Subcutaneous abdominal adipose tissue (tissue), 5 donors: ENCODE measurements at regions not wholly inside any gene's neighbourhood (a gene's known extent, or its start where the extent isn't known, plus 50 kb on each side); places are given as distances from the start of the nearest gene placed in this dataset.

Experiments
- H3K27ac ChIP-seq: one replicate; pipeline ENCODE4 v1.7.0; 2013; ENCODE audit warnings: low read depth, mild to moderate bottlenecking, inconsistent platforms, low read length, moderate library complexity
- H3K27me3 ChIP-seq, 5 donors: one replicate each; pipeline ENCODE4 v1.7.0; 2013; ENCODE audit warnings: low read length in 5 of 5, inconsistent platforms in 1 of 5; ENCODE audit not compliant: control insufficient read depth in 5 of 5, insufficient read depth in 4 of 5
- H3K36me3 ChIP-seq, 5 donors: one replicate each; pipeline ENCODE4 v1.7.0; 2013; ENCODE audit warnings: low read length in 5 of 5; ENCODE audit not compliant: control insufficient read depth in 5 of 5, insufficient read depth in 5 of 5
- H3K4me1 ChIP-seq, 5 donors: one replicate each; pipeline ENCODE4 v1.7.0; 2013; ENCODE audit warnings: low read length in 5 of 5, mild to moderate bottlenecking in 3 of 5, moderate library complexity in 1 of 5; ENCODE audit not compliant: control insufficient read depth in 5 of 5, insufficient read depth in 5 of 5
- H3K4me3 ChIP-seq, 5 donors: one replicate each; pipeline ENCODE4 v1.7.0; 2013; ENCODE audit warnings: low read length in 5 of 5, low read depth in 1 of 5
- H3K9ac ChIP-seq, 5 donors: one replicate each; pipeline ENCODE4 v1.7.0; 2013; ENCODE audit warnings: low read length in 5 of 5, mild to moderate bottlenecking in 4 of 5, moderate library complexity in 3 of 5
- H3K9me3 ChIP-seq, 5 donors: one replicate each; pipeline ENCODE4 v1.7.0; 2013; ENCODE audit warnings: low read length in 5 of 5; ENCODE audit not compliant: control insufficient read depth in 5 of 5
- donor health status: healthy.
- donor health status: healthy.
- donor health status: healthy.
- donor health status: healthy.
- donor health status: healthy.

DNA sequence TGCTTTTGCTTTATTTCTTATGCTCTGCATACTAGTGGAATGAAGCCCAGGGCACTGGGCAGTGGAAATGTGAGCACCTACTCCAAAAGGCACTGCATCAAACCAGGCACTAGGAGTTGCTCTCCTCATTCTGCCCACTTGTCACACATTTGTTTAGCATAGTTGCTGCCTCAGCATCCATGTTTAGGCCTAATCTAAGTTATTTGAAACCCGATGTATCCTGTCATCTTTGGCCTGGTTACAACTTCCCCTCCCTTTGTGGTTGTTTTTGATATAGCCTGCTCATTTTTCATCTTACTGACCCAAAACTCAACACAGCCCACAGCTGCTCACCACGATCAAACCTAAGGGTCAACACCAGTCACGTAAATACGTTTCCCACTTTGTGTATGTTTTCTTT is 82.2 kb upstream of the SELENOK start:
- Histone ChIP-seq H3K27me3 (peaks cover 0 to 3% (median 0%) of the 10 kb centered on the region in 5 donors), H3K9me3 (peaks cover 6 to 39% (median 34%) of the 10 kb centered on the region in 5 donors), H3K4me1 (no peaks in the 10 kb centered on the region)

DNA sequence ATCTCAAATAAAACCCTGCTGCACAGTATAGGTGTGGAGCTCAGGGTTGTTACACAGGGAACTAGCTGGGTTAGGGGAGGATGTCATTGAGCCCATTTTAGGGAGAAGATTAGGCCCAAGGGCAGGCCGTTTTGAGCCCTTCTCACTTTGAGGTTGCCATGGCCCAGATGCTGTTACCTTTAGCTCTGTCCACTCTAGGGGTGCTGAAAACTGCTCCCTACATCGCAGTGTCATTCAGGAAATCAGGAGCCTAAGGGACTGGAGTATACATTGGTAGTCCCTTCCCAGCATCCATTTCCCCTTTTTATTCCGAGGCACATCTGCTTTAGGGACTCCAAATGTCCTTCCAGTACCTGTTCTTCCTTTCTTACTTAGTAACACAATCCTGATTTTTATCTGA is 79.0 kb upstream of the SELENOK start:
- Histone ChIP-seq H3K9ac (no peak overlapping the region), H3K9me3 (peaks cover 6 to 49% (median 39%) of the 10 kb centered on the region in 5 donors), H3K27me3 (no peaks in the 10 kb centered on the region), H3K4me1 (no peaks in the 10 kb centered on the region), H3K36me3 (no peaks in the 10 kb centered on the region), H3K4me3 (no peak overlapping the region), H3K27ac (no peak overlapping the region)

More for the DNA sequence above, 82.2 kb upstream of the SELENOK start:
- peak overlapping the region in 1 of 5 donors; percentile 8 for H3K4me3 ChIP-seq
- no peak overlapping the region for H3K27ac ChIP-seq
- no peaks in the 10 kb centered on the region for H3K36me3 ChIP-seq
- no peak overlapping the region for H3K9ac ChIP-seq

DNA sequence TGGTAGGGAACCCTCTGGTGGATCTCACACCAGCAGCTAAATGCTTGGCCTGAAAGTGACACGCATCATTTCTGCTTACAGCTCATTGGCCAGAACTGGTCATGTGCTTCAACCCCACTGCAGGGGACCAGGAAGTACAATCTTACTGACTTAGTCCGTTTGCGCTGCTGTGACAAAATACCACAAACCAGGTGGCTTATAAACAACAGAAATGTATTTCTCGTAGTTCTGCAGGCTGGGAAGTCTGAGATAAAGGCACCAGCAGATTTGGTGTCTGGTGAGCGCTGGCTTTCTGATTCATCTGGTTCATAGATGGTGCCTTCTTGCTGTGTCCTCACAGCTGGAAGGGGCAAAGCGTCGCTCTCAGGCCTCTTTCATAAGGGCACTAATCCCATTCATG is 77.4 kb upstream of the SELENOK start:
- no peaks in the 10 kb centered on the region for H3K4me1 ChIP-seq
- no peak overlapping the region for H3K27ac ChIP-seq
- peaks cover 6 to 44% (median 32%) of the 10 kb centered on the region in 5 donors for H3K9me3 ChIP-seq
- H3K27me3 ChIP-seq, result no peaks in the 10 kb centered on the region
- H3K9ac ChIP-seq, result no peak overlapping the region
- H3K4me3 ChIP-seq, result no peak overlapping the region
- H3K36me3 ChIP-seq, result no peaks in the 10 kb centered on the region

DNA sequence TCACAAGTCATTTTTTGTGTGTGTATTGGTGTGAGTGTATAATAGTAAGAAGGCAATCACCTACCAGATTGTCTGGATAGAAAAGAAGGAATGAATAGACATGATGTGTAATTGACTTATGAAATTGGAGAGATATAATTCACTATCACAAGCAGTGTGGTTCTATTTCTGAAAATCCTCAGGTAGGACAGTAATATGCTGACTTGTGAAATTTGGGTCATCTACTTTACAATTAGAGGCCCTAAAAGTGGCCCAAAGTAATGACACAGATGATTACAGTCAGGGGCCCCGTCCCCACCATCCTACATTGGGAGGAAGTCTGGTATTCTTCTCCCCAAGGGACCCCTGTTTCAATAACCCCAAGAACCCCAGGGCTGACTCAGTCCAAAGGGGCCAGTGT is 73.6 kb upstream of the SELENOK start:
- peaks cover 0 to 3% (median 0%) of the 10 kb centered on the region in 5 donors for H3K27me3 ChIP-seq
- H3K4me3 ChIP-seq, result no peak overlapping the region
- H3K9ac ChIP-seq, result no peak overlapping the region
- no peaks in the 10 kb centered on the region for H3K36me3 ChIP-seq
- no peak overlapping the region for H3K27ac ChIP-seq
- no peaks in the 10 kb centered on the region for H3K4me1 ChIP-seq
- H3K9me3 ChIP-seq, result peaks cover 0 to 25% (median 14%) of the 10 kb centered on the region in 5 donors

DNA sequence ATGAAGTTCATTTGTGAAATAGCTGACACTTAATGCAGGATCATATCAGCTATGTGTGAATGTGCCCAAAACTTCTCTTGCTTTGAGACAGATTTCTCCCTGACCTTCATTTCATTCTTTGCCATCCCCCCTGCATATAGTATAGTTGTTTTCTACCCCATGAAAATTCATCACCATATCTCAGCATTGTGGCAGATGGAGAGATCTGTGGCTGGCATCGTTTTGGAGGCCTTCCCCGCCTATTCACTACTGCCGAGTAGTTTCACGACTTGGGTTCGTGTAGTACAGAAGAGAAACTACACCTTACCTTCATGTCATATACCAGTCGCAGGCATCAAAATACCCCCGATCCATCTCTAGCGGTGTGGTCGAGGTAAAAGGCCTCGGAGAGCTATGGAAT is 66.2 kb upstream of the SELENOK start:
- Histone ChIP-seq H3K4me3 (no peak overlapping the region), H3K9ac (no peak overlapping the region), H3K36me3 (no peaks in the 10 kb centered on the region), H3K27ac (no peak overlapping the region), H3K9me3 (peaks cover 0 to 6% (median 4%) of the 10 kb centered on the region in 5 donors), H3K27me3 (peaks cover 0 to 3% (median 0%) of the 10 kb centered on the region in 5 donors), H3K4me1 (no peaks in the 10 kb centered on the region)

DNA sequence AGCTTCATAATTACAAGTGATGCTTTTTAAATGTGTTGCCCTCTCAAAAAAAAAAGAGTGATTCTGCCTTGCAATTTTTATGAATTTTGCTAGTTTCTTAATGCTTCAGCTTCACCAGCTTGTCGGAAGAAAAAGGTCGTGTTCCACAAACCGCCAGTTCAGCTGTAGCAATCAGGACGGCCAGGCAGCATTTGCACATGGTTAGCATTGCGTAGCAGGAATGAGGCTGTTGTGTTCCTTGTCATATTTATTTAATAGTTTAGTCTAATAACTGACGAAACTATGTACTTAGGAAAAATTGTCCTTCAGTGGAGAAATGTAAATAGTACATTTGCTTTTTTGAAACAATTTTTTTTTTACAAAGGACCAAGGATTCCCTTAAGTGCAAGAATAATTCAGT is 64.9 kb upstream of the SELENOK start:
- Histone ChIP-seq H3K27ac (no peak overlapping the region), H3K9ac (no peak overlapping the region), H3K4me3 (no peak overlapping the region), H3K4me1 (no peaks in the 10 kb centered on the region), H3K9me3 (peaks cover 0 to 6% (median 4%) of the 10 kb centered on the region in 5 donors), H3K27me3 (peaks cover 0 to 3% (median 0%) of the 10 kb centered on the region in 5 donors), H3K36me3 (no peaks in the 10 kb centered on the region)

DNA sequence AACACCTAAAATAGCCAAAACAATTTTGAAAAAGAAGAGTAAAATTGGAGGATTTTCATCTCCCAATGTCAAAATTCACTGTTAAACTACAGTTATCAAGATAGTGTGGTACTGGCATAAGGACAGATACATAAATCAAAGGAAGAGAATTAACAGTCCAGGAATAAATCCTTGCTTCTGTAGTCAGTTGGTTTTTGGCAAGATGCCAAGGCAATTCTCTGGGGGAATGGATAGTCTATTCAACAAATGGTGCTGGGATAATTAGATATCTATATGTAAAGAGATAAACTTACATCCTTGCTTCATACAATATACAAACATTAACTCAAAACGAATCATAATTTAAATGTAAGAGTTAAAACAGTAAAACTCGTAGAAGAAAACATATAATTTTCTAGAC is 57.9 kb upstream of the SELENOK start:
- Histone ChIP-seq H3K4me1 (no peaks in the 10 kb centered on the region), H3K36me3 (no peaks in the 10 kb centered on the region), H3K4me3 (no peak overlapping the region), H3K9ac (no peak overlapping the region), H3K27me3 (no peaks in the 10 kb centered on the region), H3K27ac (no peak overlapping the region), H3K9me3 (peaks cover 3 to 8% (median 5%) of the 10 kb centered on the region in 5 donors)

DNA sequence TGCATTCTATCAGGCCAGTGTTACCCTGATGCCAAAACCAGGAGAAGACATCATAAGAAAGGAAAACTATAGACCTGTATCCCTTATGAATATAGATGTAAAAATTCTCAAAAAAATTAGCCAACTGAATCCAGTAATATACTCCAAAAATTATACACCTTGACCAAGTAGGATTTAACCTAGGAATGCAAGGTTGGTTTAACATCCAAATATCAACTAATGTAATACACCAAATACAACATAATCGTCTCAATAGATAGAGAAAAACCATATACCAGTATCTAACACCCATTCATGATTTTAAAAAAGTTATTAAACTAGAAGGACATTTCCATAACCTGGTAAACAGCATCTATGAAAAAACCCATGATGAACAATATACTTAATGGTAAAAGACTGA is 56.5 kb upstream of the SELENOK start:
- Histone ChIP-seq H3K27me3 (no peaks in the 10 kb centered on the region), H3K36me3 (no peaks in the 10 kb centered on the region), H3K27ac (no peak overlapping the region), H3K9me3 (peaks cover 3 to 8% (median 5%) of the 10 kb centered on the region in 5 donors), H3K4me3 (no peak overlapping the region), H3K4me1 (no peaks in the 10 kb centered on the region), H3K9ac (no peak overlapping the region)

DNA sequence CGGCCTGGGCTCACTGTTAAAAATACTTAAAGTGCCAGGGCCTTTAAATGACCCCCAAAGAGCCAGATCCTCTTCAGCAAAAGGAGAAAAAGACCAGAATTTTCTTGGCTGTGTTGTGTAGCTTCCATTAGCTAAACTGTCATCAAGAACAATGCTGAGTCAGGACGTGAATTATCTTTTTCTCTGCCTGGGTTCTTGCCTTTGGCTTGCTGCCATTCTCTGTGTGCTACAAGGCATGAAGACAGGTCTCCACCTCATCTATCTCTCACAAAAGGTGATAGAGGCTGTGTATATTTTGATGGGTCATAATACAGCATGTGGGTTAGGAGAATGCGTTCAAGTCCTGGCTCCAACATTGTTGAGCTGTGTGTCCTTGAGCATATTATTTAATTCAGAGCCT is 52.4 kb upstream of the SELENOK start:
- Histone ChIP-seq H3K27me3 (peaks cover 0 to 6% (median under 1%) of the 10 kb centered on the region in 5 donors), H3K4me3 (no peak overlapping the region), H3K9ac (no peak overlapping the region), H3K27ac (no peak overlapping the region), H3K36me3 (no peaks in the 10 kb centered on the region), H3K9me3 (peaks cover 3 to 8% (median 5%) of the 10 kb centered on the region in 5 donors), H3K4me1 (no peaks in the 10 kb centered on the region)

DNA sequence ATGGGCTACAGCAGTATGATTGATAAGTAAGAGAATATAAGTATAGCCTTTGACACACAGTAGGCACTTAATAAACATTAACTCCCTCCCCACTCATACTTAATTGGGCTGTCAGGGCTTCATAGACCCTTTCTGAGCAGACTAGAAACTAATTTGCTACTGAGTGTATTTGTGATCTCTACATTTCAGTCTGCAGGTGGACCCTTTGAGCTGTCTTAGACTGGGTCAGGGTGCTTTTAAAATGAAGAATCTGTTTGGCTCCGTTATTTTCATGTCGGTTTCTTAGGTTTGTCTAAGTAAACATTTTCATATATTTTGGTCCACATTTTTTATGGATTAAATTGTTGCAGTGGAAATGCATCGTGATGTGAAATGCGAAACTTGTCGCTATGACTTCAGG is 50.3 kb upstream of the SELENOK start:
- Histone ChIP-seq H3K4me1 (no peaks in the 10 kb centered on the region), H3K4me3 (no peak overlapping the region), H3K9ac (no peak overlapping the region), H3K36me3 (no peaks in the 10 kb centered on the region), H3K27me3 (peaks cover 3 to 8% (median 5%) of the 10 kb centered on the region in 5 donors), H3K9me3 (peaks cover 0 to 5% (median 4%) of the 10 kb centered on the region in 5 donors), H3K27ac (no peak overlapping the region)
